Erythroblast (primary cell): ENCODE measurements at regions not wholly inside any gene's neighbourhood (a gene's known extent, or its start where the extent isn't known, plus 50 kb on each side); places are given as distances from the start of the nearest gene placed in this dataset.

ENCODE experiments used
- GATA1 ChIP-seq: IDR thresholded peaks from 2 replicates; pipeline ENCODE4 v1.6.1; 2011; ENCODE audit warnings: low read depth, mild to moderate bottlenecking, control low read depth, low read length, moderate library complexity
- POLR2A ChIP-seq: IDR thresholded peaks from 2 replicates; pipeline ENCODE4 v1.6.1; 2011; ENCODE audit warnings: mild to moderate bottlenecking, low read length

DNA sequence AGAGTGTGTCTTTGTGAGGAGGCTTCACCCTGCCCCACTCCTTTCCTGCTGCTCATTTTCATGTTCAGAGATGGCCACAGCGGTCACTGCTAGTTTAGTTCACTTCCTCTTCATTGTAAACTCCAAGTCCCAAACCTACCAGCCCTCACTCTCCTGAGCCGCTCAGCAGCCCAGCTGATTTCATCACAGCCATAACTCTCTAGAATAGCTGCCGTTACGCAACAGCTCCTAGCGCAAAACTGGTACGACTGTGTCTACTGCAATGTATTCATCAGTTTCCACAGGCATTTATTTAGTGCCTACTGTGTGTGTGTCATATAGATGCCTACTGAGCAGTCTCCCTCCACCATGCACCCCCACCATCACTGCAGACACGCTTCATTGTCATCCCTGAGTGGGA, 233.5 kb upstream of the RPL38 start:
- no peak for TF ChIP-seq POLR2A
- no peak for TF ChIP-seq GATA1
